Activated naive CD8-positive, alpha-beta T cell (primary cell): ENCODE measurements at regions not wholly inside any gene's neighbourhood (a gene's known extent, or its start where the extent isn't known, plus 50 kb on each side); places are given as distances from the start of the nearest gene placed in this dataset.

Experiments used
- H3K27ac Mint-ChIP-seq: one replicate; pipeline ENCODE4 v1.8.0; 2021; ENCODE audit warnings: mixed read lengths
- H3K27me3 Mint-ChIP-seq: one replicate; pipeline ENCODE4 v1.8.0; 2021; ENCODE audit warnings: mixed read lengths
- H3K36me3 Mint-ChIP-seq: one replicate; pipeline ENCODE4 v1.8.0; 2021; ENCODE audit warnings: mixed read lengths
- H3K4me1 Mint-ChIP-seq: one replicate; pipeline ENCODE4 v1.8.0; 2021; ENCODE audit warnings: low read depth, mixed read lengths
- H3K4me3 Mint-ChIP-seq: one replicate; pipeline ENCODE4 v1.8.0; 2021; ENCODE audit warnings: mild to moderate bottlenecking, mixed read lengths
- H3K9me3 Mint-ChIP-seq: one replicate; pipeline ENCODE4 v1.8.0; 2021; ENCODE audit warnings: low read depth, mixed read lengths

- Mint-ChIP-seq H3K4me3 (no peak overlapping the region), H3K36me3 (no peaks in the 10 kb centered on the region), H3K27me3 (no peaks in the 10 kb centered on the region), H3K27ac (no peak overlapping the region), H3K4me1 (no peaks in the 10 kb centered on the region), H3K9me3 (no peaks in the 10 kb centered on the region)
Measured at GRCh38 chr2:33762636-33763035, 163.5 kb upstream of the FAM98A start.

DNA sequence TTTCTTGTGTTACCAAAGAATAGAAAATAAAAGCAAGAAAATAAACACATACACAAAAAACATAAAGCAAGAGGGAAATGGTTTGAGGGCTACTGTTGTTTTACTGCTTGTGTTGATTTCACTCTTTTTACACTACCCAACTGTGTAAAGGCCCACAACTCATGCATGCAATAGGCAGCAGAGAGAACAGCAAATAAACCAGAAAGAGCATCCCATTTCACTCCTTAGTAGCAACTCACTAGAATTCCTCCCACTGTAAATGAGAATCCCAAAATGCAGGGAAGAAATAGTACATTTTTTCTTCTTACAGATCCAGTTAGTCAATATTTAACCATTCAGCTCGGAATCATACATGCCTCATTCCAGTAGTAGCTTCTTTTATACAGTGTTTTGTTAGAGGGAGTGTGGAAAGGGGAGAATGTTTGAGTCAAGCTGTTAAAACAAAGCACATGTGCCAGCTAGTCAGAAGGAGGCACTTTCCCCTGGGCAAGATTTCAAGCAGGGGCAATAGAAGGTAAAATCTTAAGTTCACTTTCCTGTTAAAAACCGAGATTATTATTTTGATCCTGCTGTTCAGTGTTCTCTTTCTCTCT is 147.2 kb upstream of the FAM98A start:
- H3K9me3 Mint-ChIP-seq, result peaks cover 4% of the 10 kb centered on the region
- H3K4me1 Mint-ChIP-seq, result no peaks in the 10 kb centered on the region
- peaks cover 13% of the 10 kb centered on the region for H3K27me3 Mint-ChIP-seq
- H3K4me3 Mint-ChIP-seq, result no peak overlapping the region
- H3K27ac Mint-ChIP-seq, result no peak overlapping the region
- no peaks in the 10 kb centered on the region for H3K36me3 Mint-ChIP-seq

- Mint-ChIP-seq H3K36me3 (no peaks in the 10 kb centered on the region), H3K27ac (no peak overlapping the region), H3K4me3 (no peak overlapping the region), H3K27me3 (peaks cover 2% of the 10 kb centered on the region), H3K9me3 (no peaks in the 10 kb centered on the region), H3K4me1 (no peaks in the 10 kb centered on the region)
Measured at GRCh38 chr2:33735096-33735495, 136.0 kb upstream of the FAM98A start.

DNA sequence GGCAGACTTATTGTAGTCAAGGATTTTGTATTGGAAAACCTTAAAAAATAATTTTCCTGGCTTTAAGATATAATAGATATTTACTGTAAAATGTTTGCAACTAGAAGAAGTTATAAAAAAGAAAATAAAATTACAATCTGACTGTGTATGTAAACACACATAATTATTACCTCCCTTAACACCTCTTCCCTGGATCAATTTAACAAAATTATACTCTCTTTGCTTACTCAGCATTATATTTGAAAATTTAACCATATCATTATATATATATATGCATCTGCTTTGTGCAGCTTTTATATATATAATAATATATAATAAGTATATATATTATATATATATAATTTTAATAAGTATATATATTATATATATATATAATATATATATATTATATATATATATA is 131.7 kb upstream of the FAM98A start:
- H3K4me3 Mint-ChIP-seq, result no peak overlapping the region
- H3K9me3 Mint-ChIP-seq, result no peaks in the 10 kb centered on the region
- H3K27ac Mint-ChIP-seq, result no peak overlapping the region
- no peaks in the 10 kb centered on the region for H3K36me3 Mint-ChIP-seq
- no peaks in the 10 kb centered on the region for H3K4me1 Mint-ChIP-seq
- peaks cover 5% of the 10 kb centered on the region for H3K27me3 Mint-ChIP-seq

DNA sequence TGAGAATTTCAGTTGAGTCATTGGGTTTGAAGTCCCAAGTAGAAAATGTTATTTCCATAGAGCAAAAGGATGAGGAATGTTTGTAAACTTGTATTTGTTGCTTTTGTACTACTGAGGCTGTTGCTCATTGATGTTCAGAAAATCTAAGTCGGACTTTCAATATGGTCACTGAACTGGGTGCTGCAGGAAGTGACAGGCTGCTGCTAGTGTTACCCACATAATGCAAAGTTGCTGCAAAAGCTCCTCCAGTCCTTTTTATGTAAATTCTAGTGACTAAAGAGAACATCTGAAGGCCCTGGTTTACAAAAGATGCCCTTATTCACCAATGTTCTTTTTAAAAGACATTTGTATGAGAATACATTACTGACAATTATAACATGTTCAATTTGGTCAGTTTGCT is 131.1 kb upstream of the FAM98A start:
- Mint-ChIP-seq H3K4me3 (no peak overlapping the region), H3K27ac (no peak overlapping the region), H3K27me3 (peaks cover 5% of the 10 kb centered on the region), H3K4me1 (no peaks in the 10 kb centered on the region), H3K36me3 (no peaks in the 10 kb centered on the region), H3K9me3 (no peaks in the 10 kb centered on the region)

- Mint-ChIP-seq H3K36me3 (no peaks in the 10 kb centered on the region), H3K4me3 (no peak overlapping the region), H3K9me3 (no peaks in the 10 kb centered on the region), H3K27me3 (peaks cover 5% of the 10 kb centered on the region), H3K4me1 (no peaks in the 10 kb centered on the region), H3K27ac (no peak overlapping the region)
Measured at GRCh38 chr2:33729353-33729752, 130.3 kb upstream of the FAM98A start.

GRCh38 chr2:33728106-33728505 is 129.0 kb upstream of the FAM98A start:
- no peaks in the 10 kb centered on the region for H3K4me1 Mint-ChIP-seq
- H3K4me3 Mint-ChIP-seq, result no peak overlapping the region
- no peaks in the 10 kb centered on the region for H3K9me3 Mint-ChIP-seq
- no peaks in the 10 kb centered on the region for H3K36me3 Mint-ChIP-seq
- H3K27me3 Mint-ChIP-seq, result peaks cover 7% of the 10 kb centered on the region
- no peak overlapping the region for H3K27ac Mint-ChIP-seq

- Mint-ChIP-seq H3K4me1 (no peaks in the 10 kb centered on the region), H3K9me3 (no peaks in the 10 kb centered on the region), H3K27me3 (peaks cover 7% of the 10 kb centered on the region), H3K27ac (no peak overlapping the region), H3K36me3 (no peaks in the 10 kb centered on the region), H3K4me3 (no peak overlapping the region)
Measured at GRCh38 chr2:33727361-33728032, 128.4 kb upstream of the FAM98A start.

DNA sequence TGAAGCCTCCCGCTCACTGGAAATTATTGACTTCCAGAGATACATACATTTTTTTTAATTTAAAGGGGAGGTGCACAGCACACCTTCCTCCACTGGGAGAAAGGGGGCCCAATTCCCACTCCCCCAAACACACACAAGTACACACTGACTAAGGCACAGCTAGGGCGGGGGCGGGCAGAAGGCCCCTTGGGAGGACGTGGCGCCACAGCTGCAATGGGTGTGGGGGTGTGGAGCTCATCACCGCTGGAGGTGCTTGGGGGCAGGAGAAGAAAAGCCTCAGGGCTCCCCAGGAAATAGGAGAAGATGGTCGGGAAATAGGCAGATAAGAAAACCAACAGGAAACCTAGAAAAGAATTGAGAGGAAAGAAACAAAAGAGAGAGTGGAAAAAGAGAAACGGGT is 127.3 kb upstream of the FAM98A start:
- H3K4me1 Mint-ChIP-seq, result no peaks in the 10 kb centered on the region
- H3K27ac Mint-ChIP-seq, result no peak overlapping the region
- H3K36me3 Mint-ChIP-seq, result no peaks in the 10 kb centered on the region
- H3K27me3 Mint-ChIP-seq, result peaks cover 7% of the 10 kb centered on the region
- no peaks in the 10 kb centered on the region for H3K9me3 Mint-ChIP-seq
- H3K4me3 Mint-ChIP-seq, result no peak overlapping the region

- no peaks in the 10 kb centered on the region for H3K4me1 Mint-ChIP-seq
- H3K9me3 Mint-ChIP-seq, result no peaks in the 10 kb centered on the region
- no peak overlapping the region for H3K27ac Mint-ChIP-seq
- no peak overlapping the region for H3K4me3 Mint-ChIP-seq
- H3K27me3 Mint-ChIP-seq, result peaks cover 8% of the 10 kb centered on the region
- no peaks in the 10 kb centered on the region for H3K36me3 Mint-ChIP-seq
Measured at GRCh38 chr2:33723329-33723728, 124.2 kb upstream of the FAM98A start.

- peaks cover 13% of the 10 kb centered on the region for H3K27me3 Mint-ChIP-seq
- H3K36me3 Mint-ChIP-seq, result no peaks in the 10 kb centered on the region
- no peak overlapping the region for H3K4me3 Mint-ChIP-seq
- H3K4me1 Mint-ChIP-seq, result no peaks in the 10 kb centered on the region
- H3K27ac Mint-ChIP-seq, result no peak overlapping the region
- no peaks in the 10 kb centered on the region for H3K9me3 Mint-ChIP-seq
Measured at GRCh38 chr2:33719067-33719466, 120.0 kb upstream of the FAM98A start.

GRCh38 chr2:33712674-33713073 is 113.6 kb upstream of the FAM98A start:
- Mint-ChIP-seq H3K4me3 (no peak overlapping the region), H3K9me3 (no peaks in the 10 kb centered on the region), H3K27ac (no peak overlapping the region), H3K4me1 (no peaks in the 10 kb centered on the region), H3K36me3 (no peaks in the 10 kb centered on the region), H3K27me3 (peaks cover 6% of the 10 kb centered on the region)

- Mint-ChIP-seq H3K4me1 (no peaks in the 10 kb centered on the region), H3K9me3 (no peaks in the 10 kb centered on the region), H3K27ac (no peak overlapping the region), H3K36me3 (no peaks in the 10 kb centered on the region), H3K27me3 (no peaks in the 10 kb centered on the region), H3K4me3 (no peak overlapping the region)
Measured at GRCh38 chr2:33709951-33710350, 110.9 kb upstream of the FAM98A start.

- no peaks in the 10 kb centered on the region for H3K36me3 Mint-ChIP-seq
- H3K27me3 Mint-ChIP-seq, result no peaks in the 10 kb centered on the region
- H3K4me1 Mint-ChIP-seq, result no peaks in the 10 kb centered on the region
- H3K27ac Mint-ChIP-seq, result no peak overlapping the region
- no peaks in the 10 kb centered on the region for H3K9me3 Mint-ChIP-seq
- no peak overlapping the region for H3K4me3 Mint-ChIP-seq
Measured at GRCh38 chr2:33707312-33707711, 108.2 kb upstream of the FAM98A start.

- H3K27ac Mint-ChIP-seq, result no peak overlapping the region
- H3K4me3 Mint-ChIP-seq, result no peak overlapping the region
- H3K9me3 Mint-ChIP-seq, result no peaks in the 10 kb centered on the region
- H3K36me3 Mint-ChIP-seq, result no peaks in the 10 kb centered on the region
- H3K4me1 Mint-ChIP-seq, result no peaks in the 10 kb centered on the region
- no peaks in the 10 kb centered on the region for H3K27me3 Mint-ChIP-seq
Measured at GRCh38 chr2:33706410-33706809, 107.3 kb upstream of the FAM98A start.

- no peaks in the 10 kb centered on the region for H3K36me3 Mint-ChIP-seq
- no peaks in the 10 kb centered on the region for H3K4me1 Mint-ChIP-seq
- H3K27me3 Mint-ChIP-seq, result no peaks in the 10 kb centered on the region
- no peak overlapping the region for H3K4me3 Mint-ChIP-seq
- H3K27ac Mint-ChIP-seq, result no peak overlapping the region
- no peaks in the 10 kb centered on the region for H3K9me3 Mint-ChIP-seq
Measured at GRCh38 chr2:33704406-33704855, 105.3 kb upstream of the FAM98A start.
